ENCODE measurements at regions not wholly inside any gene's neighbourhood (a gene's known extent, or its start where the extent isn't known, plus 50 kb on each side); places are given as distances from the start of the nearest gene placed in this dataset.

- no peak for DNase-seq (ENCODE audit: low read depth)
- no peak overlapping the region for H3K4me3 ChIP-seq (ENCODE audit: low read depth, low read length)
- no peak for TF ChIP-seq CTCF (IDR thresholded peaks at IDR 0.05; ENCODE audit: low read depth, low read length, missing control alignments)
Measured at GRCh38 chr3:33994568-33994967, 196.1 kb downstream of the PDCD6IP start.

GRCh38 chr3:34000301-34000700 lies 201.9 kb downstream of the PDCD6IP start:
- no peak overlapping the region for H3K4me3 ChIP-seq (ENCODE audit: low read depth, low read length)
- TF ChIP-seq CTCF (IDR thresholded peaks at IDR 0.05; ENCODE audit: low read depth, low read length, missing control alignments): no peak
- no peak for DNase-seq (ENCODE audit: low read depth)

GRCh38 chr3:34001022-34001421 lies 202.6 kb downstream of the PDCD6IP start:
- DNase-seq (ENCODE audit: low read depth): no peak
- no peak for TF ChIP-seq CTCF (IDR thresholded peaks at IDR 0.05; ENCODE audit: low read depth, low read length, missing control alignments)

GRCh38 chr3:34001990-34002389 lies 203.6 kb downstream of the PDCD6IP start:
- TF ChIP-seq CTCF (IDR thresholded peaks at IDR 0.05; ENCODE audit: low read depth, low read length, missing control alignments): no peak
- no peak for DNase-seq (ENCODE audit: low read depth)
- H3K4me3 ChIP-seq (ENCODE audit: low read depth, low read length): no peak overlapping the region

More at GRCh38 chr3:34001022-34001421, 202.6 kb downstream of the PDCD6IP start:
- no peak overlapping the region for H3K4me3 ChIP-seq (ENCODE audit: low read depth, low read length)

GRCh38 chr3:34002569-34003100 lies 204.2 kb downstream of the PDCD6IP start:
- no peak for TF ChIP-seq CTCF (IDR thresholded peaks at IDR 0.05; ENCODE audit: low read depth, low read length, missing control alignments)
- no peak overlapping the region for H3K4me3 ChIP-seq (ENCODE audit: low read depth, low read length)
- no peak for DNase-seq (ENCODE audit: low read depth)

- H3K4me3 ChIP-seq (ENCODE audit: low read depth, low read length): no peak overlapping the region
- DNase-seq (ENCODE audit: low read depth): no peak
- TF ChIP-seq CTCF (IDR thresholded peaks at IDR 0.05; ENCODE audit: low read depth, low read length, missing control alignments): no peak
Measured at GRCh38 chr3:34005886-34006285, 207.5 kb downstream of the PDCD6IP start.

GRCh38 chr3:34008191-34008590 lies 209.8 kb downstream of the PDCD6IP start:
- TF ChIP-seq CTCF (IDR thresholded peaks at IDR 0.05; ENCODE audit: low read depth, low read length, missing control alignments): no peak
- H3K4me3 ChIP-seq (ENCODE audit: low read depth, low read length): no peak overlapping the region
- no peak for DNase-seq (ENCODE audit: low read depth)

All from GM12864 (cell line).